Bronchial epithelial cell (primary cell): ENCODE measurements at regions not wholly inside any gene's neighbourhood (a gene's known extent, or its start where the extent isn't known, plus 50 kb on each side); places are given as distances from the start of the nearest gene placed in this dataset.
A peak's percentile ranks its signal among the peaks of the same experiment; 100 is the strongest.

ENCODE experiments used
- DNase-seq: peaks from one replicate; pipeline ENCODE4 v3.0.0-alpha.2; 2010; ENCODE audit warnings: low read depth
- FAIRE-seq: peaks from 2 replicates; lab custom pipeline; 2011; peaks lifted over from hg19 to GRCh38; lab: Jason Lieb, UNC
- H3K27me3 ChIP-seq: 2 replicates; pipeline ENCODE4 v1.5.1; 2011; ENCODE audit warnings: low read length; ENCODE audit not compliant: control insufficient read depth, insufficient read depth
- H3K36me3 ChIP-seq: 2 replicates; pipeline ENCODE4 v1.5.1; 2011; ENCODE audit warnings: low read length; ENCODE audit not compliant: control insufficient read depth, insufficient read depth
- H3K4me3 ChIP-seq: 2 replicates; pipeline ENCODE4 v1.5.1; 2011; ENCODE audit warnings: mild to moderate bottlenecking, low read depth, low read length, control low read depth
- CTCF ChIP-seq: IDR thresholded peaks from 2 replicates; pipeline ENCODE4 v1.5.1; 2011; ENCODE audit warnings: mild to moderate bottlenecking, moderate library complexity, low read length, control low read depth, inconsistent platforms; ENCODE audit not compliant: insufficient read depth, severe bottlenecking

GRCh38 chr2:167874812-167875211 lies 372.6 kb downstream of the STK39 start:
- no peak for TF ChIP-seq CTCF
- DNase-seq, result no peak
- no peaks in the 10 kb centered on the region for H3K27me3 ChIP-seq
- H3K4me3 ChIP-seq, result no peak overlapping the region
- no peak for FAIRE-seq
- H3K36me3 ChIP-seq, result no peaks in the 10 kb centered on the region

DNA sequence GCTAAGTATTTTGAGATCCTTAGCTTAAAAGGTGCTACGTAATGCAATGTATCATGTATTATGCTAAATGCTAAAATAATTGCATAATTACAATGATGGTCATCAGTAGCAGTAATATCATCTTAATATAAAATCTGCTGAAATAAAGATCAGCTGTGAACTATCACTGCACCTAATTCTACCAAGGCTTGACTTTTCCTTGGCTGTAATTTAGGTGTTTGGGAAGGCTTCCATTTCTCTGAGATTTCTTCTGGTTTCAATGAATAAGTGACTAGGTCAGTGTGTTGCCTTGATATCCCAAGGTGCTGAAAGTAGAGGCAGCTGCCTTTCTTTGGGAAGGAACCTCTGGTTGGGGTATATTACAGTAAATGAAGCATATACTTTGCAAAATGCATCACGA lies 376.1 kb downstream of the STK39 start:
- FAIRE-seq, result no peak
- Histone ChIP-seq H3K27me3 (no peaks in the 10 kb centered on the region), H3K4me3 (no peak overlapping the region), H3K36me3 (no peaks in the 10 kb centered on the region)
- no peak for TF ChIP-seq CTCF
- no peak for DNase-seq

GRCh38 chr2:167869200-167869599 lies 378.2 kb downstream of the STK39 start:
- FAIRE-seq, result no peak
- no peak overlapping the region for H3K4me3 ChIP-seq
- no peak for DNase-seq
- H3K36me3 ChIP-seq, result no peaks in the 10 kb centered on the region
- peak; percentile 2 for TF ChIP-seq CTCF
- H3K27me3 ChIP-seq, result no peaks in the 10 kb centered on the region

DNA sequence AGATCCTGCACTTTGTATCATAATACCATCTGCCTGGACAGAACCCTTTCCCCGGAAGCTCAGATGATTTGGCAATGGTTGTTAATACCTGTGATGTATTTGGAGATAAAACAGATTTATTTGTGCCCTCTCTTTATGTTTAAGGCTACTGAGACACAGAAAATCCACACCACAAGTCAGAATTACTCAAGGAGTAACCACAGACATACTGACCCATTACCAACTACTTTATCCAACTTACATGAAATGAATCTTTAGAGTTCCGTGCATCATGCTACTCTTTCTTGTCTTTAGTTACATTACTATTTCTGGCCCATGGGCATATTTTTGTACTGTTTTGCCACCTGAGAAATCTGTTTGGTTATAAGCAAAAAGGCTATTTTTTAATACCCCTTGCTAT lies 384.0 kb downstream of the STK39 start:
- TF ChIP-seq CTCF, result no peak

GRCh38 chr2:167862782-167863181 lies 384.6 kb downstream of the STK39 start:
- DNase-seq, result peak; percentile 43
- TF ChIP-seq CTCF, result no peak
- H3K4me3 ChIP-seq, result no peak overlapping the region
- no peak for FAIRE-seq
- no peaks in the 10 kb centered on the region for H3K36me3 ChIP-seq
- H3K27me3 ChIP-seq, result no peaks in the 10 kb centered on the region

More for the DNA sequence above, 384.0 kb downstream of the STK39 start:
- no peak overlapping the region for H3K4me3 ChIP-seq
- DNase-seq (no peak), FAIRE-seq (no peak)
- H3K36me3 ChIP-seq, result no peaks in the 10 kb centered on the region
- H3K27me3 ChIP-seq, result no peaks in the 10 kb centered on the region

- H3K36me3 ChIP-seq, result no peaks in the 10 kb centered on the region
- DNase-seq, result no peak
- FAIRE-seq, result no peak
- H3K4me3 ChIP-seq, result no peak overlapping the region
- no peak for TF ChIP-seq CTCF
- H3K27me3 ChIP-seq, result no peaks in the 10 kb centered on the region
These were observed 385.1 kb downstream of the STK39 start for GRCh38 chr2:167862296-167862695.
